K562 (cell line): ENCODE measurements at regions not wholly inside any gene's neighbourhood (a gene's known extent, or its start where the extent isn't known, plus 50 kb on each side); places are given as distances from the start of the nearest gene placed in this dataset.

Experiments
- CBX8 ChIP-seq: fragments of 200-600 bp; sonication (generic); IDR thresholded peaks from 2 replicates; pipeline ENCODE4 v1.6.1; 2012; ENCODE audit warnings: borderline replicate concordance, mixed run types, low read depth, mild to moderate bottlenecking, moderate library complexity, mixed read lengths, low read length, control low read depth, inconsistent platforms; ENCODE audit not compliant: poor library complexity, severe bottlenecking; ENCODE audit errors: extremely low read depth
- CREBBP ChIP-seq: IDR thresholded peaks from one replicate; pipeline ENCODE4 v1.6.1; 2012; ENCODE audit warnings: low read depth, mild to moderate bottlenecking, control low read depth, inconsistent platforms, low read length
- EP300 ChIP-seq: IDR thresholded peaks from 2 replicates; pipeline ENCODE4 v1.6.1; 2012; ENCODE audit warnings: low read length, improper control_type of control experiment
- FIP1L1 ChIP-seq: fragments of 200-400 bp; formaldehyde crosslinking; IDR thresholded peaks from 2 replicates; pipeline ENCODE4 v1.6.1; 2018; ENCODE audit warnings: mild to moderate bottlenecking, low read depth, low read length; ENCODE audit not compliant: poor library complexity, severe bottlenecking
- GABPA ChIP-seq: fragments of 200-800 bp; sonication (Bioruptor generic); conservative IDR thresholded peaks from 2 replicates; pipeline ENCODE4 v1.6.1; 2016; ENCODE audit warnings: low read depth, missing genetic modification characterization, missing compliant biosample characterization
- MLX ChIP-seq, 2 experiments: fragments of 450-650 bp in 1 of 2; sonication (generic) in 1 of 2; formaldehyde crosslinking; conservative IDR thresholded peaks; 2 replicates each; pipeline versions ENCODE4 v1.4.0 to v1.8.1; 2020 to 2022; ENCODE audit warnings: mild to moderate bottlenecking in 1 of 2, missing genetic modification reagents in 1 of 2
- NBN ChIP-seq: fragments of 450-650 bp; IDR thresholded peaks from 2 replicates; pipeline ENCODE4 v1.6.1; 2016; ENCODE audit warnings: low read depth, mild to moderate bottlenecking
- NONO ChIP-seq, 2 experiments: fragments of 200-400 bp in 1 of 2; fragments of 450-650 bp in 1 of 2; formaldehyde crosslinking in 1 of 2; IDR thresholded peaks; 2 replicates each; pipeline ENCODE4 v1.6.1; 2017; ENCODE audit warnings: low read depth in 2 of 2, mild to moderate bottlenecking in 2 of 2, moderate library complexity in 2 of 2, low read length in 1 of 2
- NR2F6 ChIP-seq: fragments of 450-650 bp; formaldehyde crosslinking; IDR thresholded peaks from 2 replicates; pipeline ENCODE4 v1.4.0; 2020; ENCODE audit warnings: mild to moderate bottlenecking
- POLR3G ChIP-seq: IDR thresholded peaks from 2 replicates; pipeline ENCODE4 v1.6.1; 2011; ENCODE audit not compliant: insufficient read length, insufficient replicate concordance; ENCODE audit errors: extremely low read depth
- STAT5B ChIP-seq: fragments of 250-450 bp; sonication (Bioruptor Pico); IDR thresholded peaks from 2 replicates; pipeline ENCODE4 v1.8.0; 2021; ENCODE audit warnings: mild to moderate bottlenecking, inconsistent platforms
- SUPT5H ChIP-seq: fragments of 450-650 bp; IDR thresholded peaks from 2 replicates; pipeline ENCODE4 v1.6.1; 2016
- TBP ChIP-seq: optimal IDR thresholded peaks from 2 replicates; pipeline ENCODE3; 2011; ENCODE audit warnings: low read depth, low read length, improper control_type of control experiment
- TCF7 ChIP-seq: sonication (generic); IDR thresholded peaks from 2 replicates; pipeline ENCODE4 v1.6.1; 2016; ENCODE audit warnings: antibody characterized with exemption, borderline replicate concordance
- THAP7 ChIP-seq: fragments of 250-450 bp; sonication (Bioruptor Pico); IDR thresholded peaks from 2 replicates; pipeline ENCODE4 v1.5.0; 2021
- THRB ChIP-seq: fragments of 450-650 bp; formaldehyde crosslinking; conservative IDR thresholded peaks from 2 replicates; pipeline ENCODE4 v1.4.0; 2022; ENCODE audit warnings: mild to moderate bottlenecking, missing genetic modification characterization
- ZBTB49 ChIP-seq: sonication (generic); formaldehyde crosslinking; IDR thresholded peaks from 2 replicates; pipeline ENCODE4 v1.8.0; 2022; ENCODE audit warnings: missing genetic modification reagents, mild to moderate bottlenecking, borderline replicate concordance
- ZMIZ1 ChIP-seq, 2 experiments: fragments of 150-350 bp in 1 of 2; IDR thresholded peaks; 2 replicates each; pipeline ENCODE4 v1.6.1; 2012 to 2016; ENCODE audit warnings: low read depth in 2 of 2, low read length in 2 of 2, mild to moderate bottlenecking in 1 of 2, moderate library complexity in 1 of 2
- ZNF133 ChIP-seq: fragments of 250-450 bp; sonication (Bioruptor Pico); IDR thresholded peaks from 2 replicates; pipeline ENCODE4 v1.4.0; 2020; ENCODE audit warnings: mild to moderate bottlenecking
- ZNF696 ChIP-seq: fragments of 250-450 bp; sonication (Bioruptor Pico); conservative IDR thresholded peaks from 2 replicates; pipeline ENCODE4 v1.4.0; 2020; ENCODE audit warnings: mild to moderate bottlenecking, moderate library complexity

- TF ChIP-seq FIP1L1 (no peak), TCF7 (no peak), CBX8 (no peak), ZNF696 (CRISPR knock-in tag) (no peak), THRB (no peak), MLX (CRISPR knock-in tag; conservative IDR thresholded peaks at IDR 0.05) (no peak), EP300 (peak; percentile 82; the same call in 1 of the 2 replicates), THAP7 (CRISPR knock-in tag) (no peak), GABPA (tag) (no peak), CREBBP (no peak), ZMIZ1 (IDR thresholded peaks at IDR 0.05; ENCODE audit: low read depth in 2 of 2, low read length in 2 of 2) (no peak), NBN (no peak), TBP (no peak), NR2F6 (no peak), NONO (IDR thresholded peaks at IDR 0.05; ENCODE audit: low read depth in 2 of 2, low read length in 1 of 2) (no peak), SUPT5H (no peak), ZBTB49 (CRISPR knock-in tag) (no peak), ZNF133 (no peak), STAT5B (CRISPR knock-in tag) (no peak), POLR3G (no peak)
These were observed 385.1 kb downstream of the RAD51AP2 start (continued) for GRCh38 chr2:17133052-17133671.
